DMS153 treated with DMSO at 0.1 percent for 48 hours (cell line): ENCODE measurements at regions not wholly inside any gene's neighbourhood (a gene's known extent, or its start where the extent isn't known, plus 50 kb on each side); places are given as distances from the start of the nearest gene placed in this dataset.

Experiments
- DNase-seq: peaks from one replicate; lab custom pipeline; 2025; ENCODE audit not compliant: unreplicated experiment; lab: John Stamatoyannopoulos, UW

DNA sequence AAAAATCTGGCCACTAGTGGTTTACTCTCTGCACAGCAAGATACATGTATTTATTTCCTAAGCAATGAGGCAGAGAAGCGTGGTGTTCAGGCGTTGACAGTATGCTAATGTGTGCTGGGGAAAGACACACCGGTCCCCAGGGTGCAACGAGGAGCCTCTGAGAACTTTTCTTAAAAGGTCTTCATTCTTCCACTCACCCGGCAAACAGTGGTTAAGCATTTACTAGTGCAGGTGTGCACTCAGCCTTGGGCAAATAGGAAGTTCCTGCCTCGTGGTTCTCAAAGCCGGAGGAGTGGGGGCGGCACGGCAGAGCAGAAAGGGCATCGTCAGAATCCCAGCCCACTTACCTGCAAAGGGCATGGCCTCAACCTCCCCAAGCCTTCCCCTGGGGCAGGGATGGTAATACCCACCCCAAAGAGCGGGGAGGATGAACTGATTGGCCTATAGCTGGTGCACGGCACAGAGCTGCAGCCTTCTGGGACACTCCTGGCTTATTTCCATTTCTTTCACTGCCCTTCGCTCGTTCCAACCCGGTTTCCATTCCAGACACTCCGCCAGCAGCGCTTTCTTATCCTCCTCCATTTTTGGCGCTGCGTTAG lies 184.3 kb upstream of the CTBP2 start:
- no peak for DNase-seq

DNA sequence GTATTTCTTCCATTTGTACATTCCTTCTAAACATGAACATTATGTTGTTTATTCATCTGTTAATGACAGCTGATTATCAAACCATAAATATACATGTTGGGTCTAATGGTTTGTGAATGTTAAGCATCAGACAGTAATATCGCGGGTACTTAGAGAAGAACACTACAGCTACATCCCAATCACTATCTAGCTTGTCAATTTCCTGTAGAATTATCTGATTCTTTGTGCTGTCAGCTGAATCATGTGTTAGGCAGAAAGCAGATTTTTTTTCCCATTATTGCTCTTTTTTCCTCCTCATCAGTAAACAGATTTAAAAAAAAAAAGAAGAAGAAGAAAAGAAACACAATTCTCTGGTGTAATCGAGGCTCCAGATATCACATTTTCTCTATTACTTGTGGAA lies 183.6 kb upstream of the CTBP2 start:
- DNase-seq, result no peak

DNA sequence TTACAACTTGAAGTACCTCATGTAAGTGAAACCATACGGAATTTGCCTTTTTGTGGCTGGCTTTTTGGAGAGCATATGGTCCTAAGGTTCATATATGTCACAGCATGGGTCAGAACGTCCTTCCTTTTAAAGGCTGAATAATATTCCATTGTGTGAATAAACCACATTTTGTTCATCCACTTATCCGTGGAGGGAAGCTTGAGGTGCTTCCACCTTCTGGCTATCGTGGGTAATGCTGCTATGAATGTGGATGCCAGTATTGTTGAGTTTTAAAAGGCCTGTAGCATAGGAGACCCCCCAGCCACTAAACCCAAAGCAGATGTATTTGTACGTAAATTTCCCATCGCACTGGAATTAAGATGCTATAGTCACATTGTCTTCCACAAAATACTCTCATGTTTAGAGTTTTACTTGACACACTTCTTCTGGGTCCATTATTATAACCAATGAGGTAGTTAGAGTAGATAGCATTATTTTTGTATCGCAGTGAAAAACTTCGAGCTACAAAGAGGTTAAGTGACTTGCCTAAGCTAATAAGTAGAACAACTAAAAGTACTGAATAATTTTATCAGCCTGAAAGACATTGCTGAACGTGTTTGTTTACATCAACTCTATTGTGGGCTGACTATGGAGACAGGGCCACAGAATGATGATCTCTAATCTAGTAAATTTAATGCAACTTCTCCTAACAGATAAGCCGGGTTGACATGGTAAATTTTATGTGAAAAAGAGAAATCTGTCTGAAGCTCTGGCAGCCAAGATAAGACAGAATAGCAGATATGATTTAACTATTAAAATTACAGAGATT lies 183.0 kb upstream of the CTBP2 start:
- DNase-seq, result no peak

DNA sequence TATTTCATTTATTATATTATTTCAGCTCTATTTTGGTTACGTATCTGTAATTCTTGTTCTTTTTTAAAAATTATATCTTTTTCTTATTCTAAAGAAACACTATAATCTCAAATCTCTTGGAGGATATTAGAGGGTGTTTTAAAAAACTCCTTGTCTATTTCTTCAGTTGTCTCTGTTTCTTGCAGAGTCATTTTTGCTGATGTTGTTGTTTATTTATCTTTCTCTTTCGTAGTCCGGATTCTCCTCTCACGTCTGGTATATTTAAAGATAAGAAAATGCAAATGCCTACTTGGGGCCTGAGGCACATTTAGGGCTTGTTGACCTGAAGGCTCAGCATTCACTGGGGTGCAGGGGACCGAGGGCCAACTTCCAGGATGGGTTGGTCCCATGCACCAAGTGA lies 181.2 kb upstream of the CTBP2 start:
- DNase-seq, result no peak

- DNase-seq, result no peak
Observed at GRCh38 chr10:125340903-125341302, 180.5 kb upstream of the CTBP2 start.

DNA sequence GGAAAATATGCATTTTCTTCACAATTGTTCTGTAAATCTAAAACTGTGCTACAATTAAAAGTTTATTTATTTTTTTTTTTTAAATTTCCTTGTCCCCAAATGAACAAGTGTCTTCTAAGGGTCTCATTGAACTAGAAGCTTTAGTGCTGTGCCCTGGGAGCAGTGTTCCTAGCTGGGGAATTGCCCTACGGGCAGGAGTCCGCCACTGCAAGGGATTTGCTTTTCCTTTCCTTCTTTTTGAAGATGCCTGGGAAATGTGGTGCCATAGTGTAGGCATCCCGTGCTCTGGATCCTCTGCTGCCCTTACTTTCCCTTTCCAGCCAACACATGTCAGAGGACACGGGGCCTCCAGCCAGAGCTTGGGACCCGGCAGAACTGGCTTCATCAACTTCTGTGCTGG lies 177.1 kb upstream of the CTBP2 start:
- DNase-seq, result no peak

DNA sequence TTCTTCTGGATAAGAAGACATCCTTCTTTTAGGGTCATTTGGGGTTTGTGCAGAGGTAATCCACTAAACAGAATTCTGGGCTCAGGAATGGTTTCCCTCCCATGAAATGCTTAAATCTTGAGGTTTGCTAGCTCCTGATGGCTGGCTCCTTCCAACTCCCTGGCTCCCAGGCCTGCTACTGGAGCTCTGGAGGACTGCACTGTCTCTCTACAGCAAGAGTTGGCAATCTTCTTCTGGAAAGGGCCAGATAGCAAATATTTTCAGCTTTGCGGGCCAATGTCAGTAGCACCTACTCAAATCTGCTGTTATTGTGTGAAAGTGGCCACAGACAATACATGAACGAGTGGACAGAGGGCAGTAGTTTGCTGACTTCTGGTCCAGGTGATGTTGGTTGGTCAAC lies 174.2 kb upstream of the CTBP2 start:
- no peak for DNase-seq

- no peak for DNase-seq
Observed at GRCh38 chr10:125333769-125334168, 173.4 kb upstream of the CTBP2 start.

GRCh38 chr10:125333209-125333591 lies 172.8 kb upstream of the CTBP2 start:
- DNase-seq, result no peak

DNA sequence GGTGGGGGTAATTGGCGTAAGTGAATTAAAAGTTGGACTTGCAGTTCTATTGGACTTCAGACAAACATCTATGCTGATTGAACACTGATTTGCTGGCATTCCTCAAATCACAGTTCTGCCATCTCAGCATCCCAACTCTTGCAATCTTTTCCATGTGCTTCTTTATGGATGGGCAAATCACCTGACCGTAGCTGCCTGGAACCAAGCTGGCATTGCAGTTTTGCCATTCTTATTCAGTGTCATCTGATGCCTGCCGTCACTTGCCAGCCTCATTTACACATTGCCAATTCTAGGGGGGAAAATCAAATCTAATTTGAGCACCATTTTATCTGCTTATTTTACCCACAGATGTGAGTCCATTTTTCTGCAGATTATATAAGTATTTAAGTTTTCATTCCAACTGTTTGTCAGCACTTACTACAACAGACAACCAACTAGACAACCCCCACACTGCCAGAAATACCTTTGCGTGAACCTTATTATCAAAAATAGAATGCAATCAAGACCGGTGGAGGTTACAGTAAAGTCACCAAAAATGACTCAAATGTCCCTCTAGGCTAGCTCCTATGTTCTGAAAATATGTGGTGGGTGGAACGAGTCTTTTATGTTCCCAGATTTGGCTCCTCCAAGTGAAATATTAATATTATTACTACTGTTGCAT lies 172.3 kb upstream of the CTBP2 start:
- DNase-seq, result no peak

DNA sequence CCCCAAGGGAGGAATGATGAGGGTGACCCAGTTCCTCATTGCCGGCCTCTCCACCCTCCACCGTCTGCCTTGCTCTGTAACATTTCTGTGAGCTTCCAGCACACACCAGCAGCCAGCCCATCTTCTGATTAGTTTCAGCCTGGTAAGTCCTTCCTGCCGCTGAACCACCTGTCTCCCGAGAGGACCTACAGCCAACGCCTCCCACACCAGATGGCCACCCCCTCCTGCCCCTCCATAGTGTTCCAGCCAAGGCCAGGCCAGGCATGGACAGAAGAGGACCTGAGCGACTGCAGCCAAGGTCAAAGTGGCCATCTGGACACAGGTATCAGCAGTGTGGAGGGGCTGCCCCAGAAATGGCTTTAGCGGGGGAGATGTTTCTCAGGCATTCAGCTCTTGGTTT lies 170.7 kb upstream of the CTBP2 start:
- no peak for DNase-seq

DNA sequence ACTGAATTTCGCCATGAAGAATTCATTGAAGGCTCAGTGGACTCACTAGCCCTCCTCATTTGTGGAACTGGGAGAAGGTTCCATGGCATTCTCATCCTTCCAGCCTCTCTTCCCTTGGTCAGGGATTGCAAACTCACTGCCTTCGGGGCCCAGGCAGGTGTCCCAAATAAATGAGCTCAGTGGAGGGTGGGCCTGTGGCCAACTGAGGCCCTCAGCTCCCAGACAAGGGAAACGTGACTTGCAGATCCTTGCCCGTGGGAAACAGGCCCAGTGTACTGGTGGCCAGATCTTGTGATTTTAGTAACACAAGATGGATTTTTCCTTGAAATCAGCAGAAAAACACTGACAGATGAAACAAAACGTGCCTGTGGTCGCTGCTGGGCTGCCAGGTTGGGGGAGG lies 168.7 kb upstream of the CTBP2 start:
- DNase-seq, result no peak

DNA sequence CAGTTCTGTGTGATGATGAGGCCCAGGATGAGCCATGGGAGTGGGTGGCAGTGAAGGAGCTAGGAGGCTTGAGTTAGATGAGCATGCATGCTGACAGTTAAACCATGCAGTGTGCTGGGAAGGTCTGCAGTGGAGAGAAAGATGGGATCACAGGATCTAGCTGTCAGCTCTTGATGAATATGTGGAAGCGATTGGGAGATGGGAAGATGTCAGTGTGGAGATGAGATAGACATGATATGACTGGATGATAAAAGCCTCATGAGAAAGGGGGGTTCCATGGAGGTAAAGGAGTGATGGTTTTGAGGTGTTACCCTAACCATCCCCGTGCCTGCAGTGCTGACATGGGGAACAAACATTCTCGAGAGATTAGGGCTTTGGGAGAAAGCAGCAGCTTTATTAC lies 165.0 kb upstream of the CTBP2 start:
- DNase-seq, result no peak

GRCh38 chr10:125316436-125316835 lies 156.1 kb upstream of the CTBP2 start:
- no peak for DNase-seq

DNA sequence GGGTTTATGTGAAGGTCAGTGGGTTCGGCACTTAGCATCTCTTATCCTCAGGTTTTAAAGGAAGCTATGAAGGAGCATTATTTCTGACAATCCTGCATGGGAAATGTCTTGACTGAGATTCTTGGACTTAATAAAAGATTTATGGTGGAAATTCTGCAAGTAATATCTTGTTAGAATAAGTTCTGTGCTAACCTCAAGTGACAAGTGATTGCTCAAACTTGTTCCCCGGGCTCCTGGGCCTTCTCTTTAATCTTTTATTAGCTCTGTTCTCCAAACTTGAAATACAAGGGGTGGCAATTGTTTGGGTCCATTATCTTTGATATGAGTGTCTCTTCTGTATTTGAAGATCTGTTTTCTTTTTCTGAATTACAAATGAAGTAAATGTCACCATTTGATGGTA lies 140.6 kb upstream of the CTBP2 start:
- no peak for DNase-seq

GRCh38 chr10:125299461-125299860 lies 139.1 kb upstream of the CTBP2 start:
- DNase-seq, result no peak

DNA sequence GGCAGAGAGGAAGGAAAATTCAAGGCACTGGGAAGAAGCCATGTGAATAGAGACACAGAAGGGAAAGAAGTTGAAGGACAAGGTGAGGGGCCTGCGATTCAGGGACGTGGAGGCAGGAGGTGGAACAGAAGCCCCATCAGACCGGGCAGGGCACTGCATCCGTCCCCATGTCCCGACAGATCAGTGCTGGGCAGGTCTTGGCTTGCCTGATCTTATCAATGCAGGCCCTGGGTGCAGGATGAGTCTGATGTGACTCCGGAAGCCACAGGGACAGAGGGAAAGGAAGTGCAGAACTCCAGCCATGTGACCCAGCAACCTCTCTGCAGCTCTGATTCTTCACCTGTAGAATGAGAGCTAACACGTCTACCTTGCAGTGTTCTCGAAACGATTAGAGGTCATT lies 136.2 kb upstream of the CTBP2 start:
- DNase-seq, result no peak

DNA sequence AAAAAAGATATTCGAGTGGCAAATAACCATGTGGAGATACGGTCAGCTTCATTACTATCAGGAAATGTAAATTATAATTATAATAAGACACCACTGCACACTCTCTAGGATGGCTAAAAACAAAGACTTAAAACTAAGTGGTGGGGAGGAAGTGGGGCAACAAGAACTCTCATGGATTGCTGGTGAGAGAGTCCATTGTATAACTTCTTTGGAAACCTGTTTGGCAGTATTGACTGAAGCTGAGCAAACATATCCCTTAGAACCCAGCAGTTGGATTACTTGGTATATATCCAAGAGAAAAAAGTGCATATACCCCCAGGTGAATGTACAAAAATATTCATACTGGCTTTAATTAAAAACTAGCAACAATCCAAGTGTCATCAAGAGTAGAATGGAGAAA lies 133.7 kb upstream of the CTBP2 start:
- peak; percentile 52 for DNase-seq

DNA sequence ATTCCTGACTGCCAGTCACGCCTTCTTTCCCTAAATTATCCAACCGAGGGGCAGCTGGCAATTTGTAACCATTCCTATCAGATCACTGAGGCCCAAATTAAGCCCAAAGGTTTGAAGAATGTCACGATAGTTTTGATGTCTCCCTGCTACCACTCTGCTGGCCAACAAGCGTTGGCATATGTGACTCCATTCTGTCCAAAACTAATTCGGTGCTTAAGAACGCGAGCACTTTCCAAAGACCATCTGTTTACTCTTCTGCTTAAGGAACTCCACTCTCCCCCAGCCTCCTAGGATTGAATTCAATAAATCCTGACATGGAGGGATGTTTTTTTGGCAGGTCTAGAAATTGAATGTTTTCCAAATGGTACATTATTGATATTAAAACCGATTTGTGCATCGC lies 131.5 kb upstream of the CTBP2 start:
- no peak for DNase-seq

GRCh38 chr10:125289461-125289860 lies 129.1 kb upstream of the CTBP2 start:
- no peak for DNase-seq

DNA sequence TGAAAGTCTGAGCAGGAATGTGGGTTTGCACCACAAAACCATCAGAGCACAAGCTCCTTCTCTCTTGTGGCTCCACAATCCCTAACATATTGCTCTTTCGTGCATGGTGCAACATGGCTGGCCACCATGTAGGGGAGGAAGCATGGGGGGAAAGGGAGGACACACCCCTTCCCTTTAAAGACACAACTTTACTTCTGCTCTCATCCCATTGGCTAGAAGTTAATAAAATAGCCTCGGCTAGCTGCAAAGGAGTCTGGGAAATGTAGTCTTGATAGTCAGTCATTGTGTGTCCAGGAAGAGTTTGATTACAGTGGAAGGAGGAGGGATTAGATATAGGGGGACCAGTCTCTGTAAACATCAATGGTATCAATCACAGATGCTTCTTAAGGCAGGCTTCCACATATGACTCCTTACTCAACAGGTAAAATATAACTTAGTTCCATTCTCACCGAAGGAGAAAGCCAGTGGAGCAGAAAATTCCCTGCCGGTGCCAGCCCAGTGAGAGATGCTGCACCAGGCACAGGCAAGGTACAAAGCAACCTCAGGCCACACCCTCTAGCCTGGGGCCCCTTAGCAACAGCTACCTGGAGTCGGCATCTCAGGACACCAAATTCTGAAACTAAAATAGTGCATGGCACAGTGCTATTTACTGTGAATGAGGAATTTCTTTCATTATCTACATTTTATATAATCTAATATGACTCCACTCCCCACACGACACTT lies 124.7 kb upstream of the CTBP2 start:
- DNase-seq, result peak; percentile 51
